ENCODE measurements at regions not wholly inside any gene's neighbourhood (a gene's known extent, or its start where the extent isn't known, plus 50 kb on each side); places are given as distances from the start of the nearest gene placed in this dataset.

DNA sequence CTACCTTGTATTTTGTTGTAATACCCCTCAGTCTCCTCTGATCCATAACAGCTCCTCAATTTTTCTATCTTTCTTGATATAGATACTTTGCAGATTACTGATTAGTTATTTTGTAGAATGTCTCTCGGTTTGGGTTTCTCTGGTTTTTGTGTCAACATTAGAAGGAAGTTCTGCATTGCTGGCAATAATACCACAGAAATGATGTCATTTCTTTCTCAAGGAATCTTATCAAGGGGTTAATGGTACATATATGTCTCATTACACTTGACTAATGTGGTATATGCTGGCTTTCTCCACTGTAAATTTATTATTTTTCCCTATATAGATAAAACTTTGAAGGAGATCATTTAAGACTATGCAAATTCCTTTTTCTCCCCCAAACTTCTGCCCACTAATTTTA lies 183.6 kb upstream of the DKK2 start:
- Histone ChIP-seq H3K27me3 (no peaks in the 10 kb centered on the region), H3K9me3 (no peaks in the 10 kb centered on the region), H3K27ac (no peak overlapping the region), H3K4me3 (no peak overlapping the region), H3K36me3 (no peaks in the 10 kb centered on the region), H3K4me1 (no peaks in the 10 kb centered on the region)
- TF ChIP-seq, protein P1, sequence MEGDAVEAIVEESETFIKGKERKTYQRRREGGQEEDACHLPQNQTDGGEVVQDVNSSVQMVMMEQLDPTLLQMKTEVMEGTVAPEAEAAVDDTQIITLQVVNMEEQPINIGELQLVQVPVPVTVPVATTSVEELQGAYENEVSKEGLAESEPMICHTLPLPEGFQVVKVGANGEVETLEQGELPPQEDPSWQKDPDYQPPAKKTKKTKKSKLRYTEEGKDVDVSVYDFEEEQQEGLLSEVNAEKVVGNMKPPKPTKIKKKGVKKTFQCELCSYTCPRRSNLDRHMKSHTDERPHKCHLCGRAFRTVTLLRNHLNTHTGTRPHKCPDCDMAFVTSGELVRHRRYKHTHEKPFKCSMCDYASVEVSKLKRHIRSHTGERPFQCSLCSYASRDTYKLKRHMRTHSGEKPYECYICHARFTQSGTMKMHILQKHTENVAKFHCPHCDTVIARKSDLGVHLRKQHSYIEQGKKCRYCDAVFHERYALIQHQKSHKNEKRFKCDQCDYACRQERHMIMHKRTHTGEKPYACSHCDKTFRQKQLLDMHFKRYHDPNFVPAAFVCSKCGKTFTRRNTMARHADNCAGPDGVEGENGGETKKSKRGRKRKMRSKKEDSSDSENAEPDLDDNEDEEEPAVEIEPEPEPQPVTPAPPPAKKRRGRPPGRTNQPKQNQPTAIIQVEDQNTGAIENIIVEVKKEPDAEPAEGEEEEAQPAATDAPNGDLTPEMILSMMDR (IDR thresholded peaks at IDR 0.05) = no peak
- DNase-seq (ENCODE audit: low spot score) = no peak

GRCh38 chr4:107216379-107216778 lies 180.3 kb upstream of the DKK2 start:
- no peaks in the 10 kb centered on the region for H3K27me3 ChIP-seq
- no peak overlapping the region for H3K27ac ChIP-seq
- DNase-seq (ENCODE audit: low spot score) = no peak
- no peaks in the 10 kb centered on the region for H3K9me3 ChIP-seq
- TF ChIP-seq, protein P1 (IDR thresholded peaks at IDR 0.05) = no peak
- no peaks in the 10 kb centered on the region for H3K4me1 ChIP-seq
- no peak overlapping the region for H3K4me3 ChIP-seq
- no peaks in the 10 kb centered on the region for H3K36me3 ChIP-seq

- Histone ChIP-seq H3K27ac (no peak overlapping the region), H3K36me3 (no peaks in the 10 kb centered on the region), H3K27me3 (no peaks in the 10 kb centered on the region), H3K4me1 (no peaks in the 10 kb centered on the region), H3K9me3 (no peaks in the 10 kb centered on the region), H3K4me3 (no peak overlapping the region)
- TF ChIP-seq, protein P1 (IDR thresholded peaks at IDR 0.05) = no peak
- no peak for DNase-seq (ENCODE audit: low spot score)
These were observed 179.1 kb upstream of the DKK2 start for GRCh38 chr4:107215222-107215621.

- Histone ChIP-seq H3K36me3 (no peaks in the 10 kb centered on the region), H3K4me3 (no peak overlapping the region), H3K4me1 (no peaks in the 10 kb centered on the region), H3K9me3 (no peaks in the 10 kb centered on the region), H3K27ac (no peak overlapping the region), H3K27me3 (no peaks in the 10 kb centered on the region)
- DNase-seq (ENCODE audit: low spot score) = no peak
- TF ChIP-seq, protein P1 (IDR thresholded peaks at IDR 0.05) = no peak
These were observed 177.8 kb upstream of the DKK2 start for GRCh38 chr4:107213880-107214279.

- no peaks in the 10 kb centered on the region for H3K27me3 ChIP-seq
- H3K36me3 ChIP-seq = no peaks in the 10 kb centered on the region
- TF ChIP-seq, protein P1 (IDR thresholded peaks at IDR 0.05) = no peak
- no peaks in the 10 kb centered on the region for H3K4me1 ChIP-seq
- H3K9me3 ChIP-seq = no peaks in the 10 kb centered on the region
- no peak overlapping the region for H3K4me3 ChIP-seq
- H3K27ac ChIP-seq = no peak overlapping the region
- DNase-seq (ENCODE audit: low spot score) = no peak
These were observed 177.3 kb upstream of the DKK2 start for GRCh38 chr4:107213410-107213809.

GRCh38 chr4:107212565-107212964 lies 176.5 kb upstream of the DKK2 start:
- Histone ChIP-seq H3K27me3 (no peaks in the 10 kb centered on the region), H3K27ac (no peak overlapping the region), H3K36me3 (no peaks in the 10 kb centered on the region), H3K4me1 (no peaks in the 10 kb centered on the region), H3K4me3 (no peak overlapping the region), H3K9me3 (no peaks in the 10 kb centered on the region)
- TF ChIP-seq, protein P1 (IDR thresholded peaks at IDR 0.05) = no peak
- no peak for DNase-seq (ENCODE audit: low spot score)
